Suprapubic skin (tissue), 3 donors: ENCODE measurements at regions not wholly inside any gene's neighbourhood (a gene's known extent, or its start where the extent isn't known, plus 50 kb on each side); places are given as distances from the start of the nearest gene placed in this dataset.

Source experiments
- CTCF ChIP-seq, 2 donors: fragments of 200-600 bp in 1 of 2; fragments of 450-650 bp in 1 of 2; sonication (generic) in 1 of 2; IDR thresholded peaks; one replicate each; pipeline ENCODE4 v1.5.1; 2016 to 2019; ENCODE audit warnings: antibody characterized with exemption in 2 of 2, mild to moderate bottlenecking in 1 of 2, moderate library complexity in 1 of 2
- EP300 ChIP-seq: sonication (generic); formaldehyde crosslinking; IDR thresholded peaks from one replicate; pipeline ENCODE4 v1.6.1; 2017; ENCODE audit warnings: antibody characterized with exemption
- POLR2A ChIP-seq, 2 donors: fragments of 450-650 bp; IDR thresholded peaks; one replicate each; pipeline ENCODE4 v1.6.1; 2017; ENCODE audit warnings: antibody characterized with exemption in 2 of 2, mild to moderate bottlenecking in 2 of 2, moderate library complexity in 2 of 2

- TF ChIP-seq POLR2A (IDR thresholded peaks at IDR 0.05): no peak
- TF ChIP-seq CTCF (IDR thresholded peaks at IDR 0.05): no peak
- TF ChIP-seq EP300: no peak
Observed at GRCh38 chr7:25521236-25521635, 292.9 kb upstream of the NPVF start.
